ENCODE measurements at regions not wholly inside any gene's neighbourhood (a gene's known extent, or its start where the extent isn't known, plus 50 kb on each side); places are given as distances from the start of the nearest gene placed in this dataset.

- DNase-seq (ENCODE audit: low spot score), result no peak
Measured at GRCh38 chr5:123244458-123244857, 155.4 kb downstream of the PRDM6 start.
